Activated naive CD8-positive, alpha-beta T cell treated with anti-CD3 and anti-CD28 coated beads, Interleukin-2, amount 10 ng/mL, durations not matched to agents 7 days and 5 days (primary cell): ENCODE measurements at regions not wholly inside any gene's neighbourhood (a gene's known extent, or its start where the extent isn't known, plus 50 kb on each side); places are given as distances from the start of the nearest gene placed in this dataset.

ENCODE experiments used
- ATAC-seq: fragments of 150-1000 bp; cut with Tn5 transposase; one replicate; pipeline ENCODE4 v1.10.0; 2021; ENCODE audit warnings: low read depth, moderate library complexity
- POLR2A ChIA-PET: fragments of 350-600 bp; sonication (Branson Sonifier 250); formaldehyde crosslinking; loops from one replicate; lab custom pipeline; 2021; ENCODE audit warnings: antibody characterized with exemption; lab: Charles Lee
- DNase-seq: peaks from one replicate; pipeline ENCODE4 v3.0.0; 2021
- H3K27ac Mint-ChIP-seq: one replicate; pipeline ENCODE4 v1.8.0; 2022; ENCODE audit warnings: mild to moderate bottlenecking, mixed read lengths
- H3K27me3 Mint-ChIP-seq: one replicate; pipeline ENCODE4 v1.8.0; 2022; ENCODE audit warnings: mild to moderate bottlenecking, moderate library complexity, mixed read lengths
- H3K36me3 Mint-ChIP-seq: one replicate; pipeline ENCODE4 v1.8.0; 2021; ENCODE audit warnings: mild to moderate bottlenecking, mixed read lengths
- H3K4me1 Mint-ChIP-seq: one replicate; pipeline ENCODE4 v1.8.0; 2021; ENCODE audit warnings: mixed read lengths
- H3K4me3 Mint-ChIP-seq: one replicate; pipeline ENCODE4 v1.8.0; 2022; ENCODE audit warnings: mild to moderate bottlenecking, moderate library complexity, mixed read lengths
- H3K9me3 Mint-ChIP-seq: one replicate; pipeline ENCODE4 v1.8.0; 2021; ENCODE audit warnings: mixed read lengths

DNA sequence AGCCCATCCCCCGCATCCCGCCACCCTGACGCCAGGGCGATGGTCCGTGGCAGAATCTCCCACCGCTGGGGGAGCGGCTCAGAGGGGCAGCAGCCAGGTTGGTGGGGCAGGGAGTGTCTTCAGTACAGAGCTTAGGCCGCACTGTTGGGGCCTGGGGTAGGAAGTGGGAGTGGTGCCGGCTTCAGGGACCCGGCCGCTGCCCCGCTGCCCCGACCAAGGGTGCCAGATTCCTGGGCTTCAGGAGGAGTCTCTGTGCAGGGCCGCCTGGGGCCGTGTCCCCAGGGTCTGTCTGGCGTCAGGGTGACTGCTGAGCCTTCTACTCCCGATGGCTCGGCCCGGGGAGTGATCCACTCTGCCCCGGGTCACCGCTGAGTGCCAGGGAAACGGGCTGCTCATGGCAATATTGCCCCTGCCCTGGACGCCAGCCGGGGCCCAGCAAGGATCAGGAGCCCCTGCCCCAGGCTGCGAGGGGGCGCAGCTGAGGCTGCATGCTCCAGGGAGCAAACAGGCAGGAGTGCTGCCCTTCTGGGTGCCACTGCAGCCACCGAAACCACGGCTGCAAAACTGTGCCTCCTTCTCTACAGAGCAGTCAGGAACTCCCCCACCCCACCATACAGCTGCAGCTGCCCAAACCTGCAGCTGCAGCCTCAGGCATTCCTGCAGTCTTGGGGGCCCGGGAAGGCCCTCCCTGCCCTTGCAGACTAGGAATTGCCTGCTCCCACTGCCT lies 1206.1 kb downstream of the ARAP2 start:
- no peaks in the 10 kb centered on the region for H3K36me3 Mint-ChIP-seq
- no peak for DNase-seq
- POLR2A ChIA-PET, result no interaction called here

DNA sequence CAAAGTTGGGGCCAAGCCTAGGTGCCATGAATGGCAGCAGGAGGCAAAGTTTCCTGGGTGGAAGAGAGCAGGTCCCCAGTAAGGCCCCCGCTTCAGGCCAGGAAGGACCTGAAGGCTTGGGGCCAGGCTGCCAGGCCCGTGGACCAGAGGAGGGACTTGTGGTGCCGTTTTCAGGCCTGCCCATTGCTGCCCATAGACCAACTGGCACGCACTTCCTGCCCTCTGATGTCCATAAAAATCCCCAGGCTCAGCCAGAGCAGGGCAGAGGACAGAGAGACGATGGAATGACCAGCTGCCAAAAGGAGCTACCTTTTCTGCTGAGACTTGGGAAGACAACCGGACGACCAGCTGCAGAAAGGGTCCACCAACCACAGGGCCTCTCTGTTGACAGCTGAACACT lies 1205.5 kb downstream of the ARAP2 start:
- POLR2A ChIA-PET, result no interaction called here

More for the DNA sequence above, 1206.1 kb downstream of the ARAP2 start:
- H3K4me3 Mint-ChIP-seq, result no peak overlapping the region
- H3K9me3 Mint-ChIP-seq, result no peaks in the 10 kb centered on the region
- no peak overlapping the region for H3K27ac Mint-ChIP-seq
- no peaks in the 10 kb centered on the region for H3K27me3 Mint-ChIP-seq
- H3K4me1 Mint-ChIP-seq, result no peaks in the 10 kb centered on the region
- no peak for ATAC-seq

DNA sequence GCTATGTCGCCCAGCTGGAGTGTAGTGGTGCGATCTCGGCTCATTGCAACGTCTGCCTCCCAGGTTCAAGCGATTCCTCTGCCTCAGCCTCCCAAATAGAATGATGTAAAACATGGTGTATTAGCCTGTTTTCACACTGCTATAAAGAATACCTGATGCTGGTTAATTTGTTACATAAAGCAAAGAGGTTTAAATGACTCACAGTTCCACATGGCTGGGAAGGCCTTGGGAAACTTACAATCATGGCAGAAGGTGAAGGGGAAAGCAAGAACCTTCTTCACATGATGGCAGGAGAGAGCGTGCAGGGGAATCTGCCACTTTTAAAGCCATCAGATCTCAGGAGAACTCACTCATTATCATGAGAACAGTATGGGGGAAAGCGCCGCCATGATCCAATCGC lies 1191.8 kb downstream of the ARAP2 start:
- ATAC-seq (no peak), DNase-seq (no peak)
- POLR2A ChIA-PET, result no interaction called here
- Mint-ChIP-seq H3K4me1 (no peaks in the 10 kb centered on the region), H3K27me3 (no peaks in the 10 kb centered on the region), H3K27ac (no peak overlapping the region), H3K4me3 (no peak overlapping the region), H3K36me3 (no peaks in the 10 kb centered on the region), H3K9me3 (no peaks in the 10 kb centered on the region)

More for the DNA sequence above, 1205.5 kb downstream of the ARAP2 start:
- Mint-ChIP-seq H3K36me3 (no peaks in the 10 kb centered on the region), H3K27ac (no peak overlapping the region), H3K27me3 (no peaks in the 10 kb centered on the region), H3K4me1 (no peaks in the 10 kb centered on the region), H3K9me3 (no peaks in the 10 kb centered on the region), H3K4me3 (no peak overlapping the region)
- no peak for ATAC-seq
- no peak for DNase-seq

DNA sequence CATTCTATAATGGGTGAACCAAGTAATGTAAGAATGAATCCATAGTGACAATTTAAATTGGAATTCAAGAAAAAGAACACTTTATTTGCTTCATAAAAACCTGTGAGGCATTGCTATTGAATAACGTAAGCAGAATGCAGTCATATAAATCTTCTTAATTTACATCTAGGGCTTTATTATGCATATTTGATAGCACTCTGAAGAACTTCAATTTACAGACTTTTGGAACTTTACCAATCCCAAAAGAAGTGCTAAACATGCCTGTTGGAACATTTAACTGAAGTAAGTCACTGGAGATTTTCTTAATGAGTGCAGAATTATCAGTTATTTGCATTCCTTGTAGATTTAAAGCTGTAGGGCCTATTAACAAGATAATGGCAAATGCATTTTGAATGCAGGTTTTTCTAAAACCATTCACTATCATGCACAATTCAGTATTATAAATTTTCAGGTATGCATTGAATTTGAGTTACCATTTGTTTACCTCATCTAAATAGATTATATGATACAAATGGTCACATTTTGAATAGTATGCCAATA lies 1181.2 kb downstream of the ARAP2 start:
- DNase-seq, result no peak
- POLR2A ChIA-PET, result no interaction called here
- H3K4me3 Mint-ChIP-seq, result no peak overlapping the region
- no peak for ATAC-seq
- no peaks in the 10 kb centered on the region for H3K4me1 Mint-ChIP-seq
- no peaks in the 10 kb centered on the region for H3K36me3 Mint-ChIP-seq
- H3K9me3 Mint-ChIP-seq, result no peaks in the 10 kb centered on the region
- H3K27ac Mint-ChIP-seq, result no peak overlapping the region
- H3K27me3 Mint-ChIP-seq, result no peaks in the 10 kb centered on the region

DNA sequence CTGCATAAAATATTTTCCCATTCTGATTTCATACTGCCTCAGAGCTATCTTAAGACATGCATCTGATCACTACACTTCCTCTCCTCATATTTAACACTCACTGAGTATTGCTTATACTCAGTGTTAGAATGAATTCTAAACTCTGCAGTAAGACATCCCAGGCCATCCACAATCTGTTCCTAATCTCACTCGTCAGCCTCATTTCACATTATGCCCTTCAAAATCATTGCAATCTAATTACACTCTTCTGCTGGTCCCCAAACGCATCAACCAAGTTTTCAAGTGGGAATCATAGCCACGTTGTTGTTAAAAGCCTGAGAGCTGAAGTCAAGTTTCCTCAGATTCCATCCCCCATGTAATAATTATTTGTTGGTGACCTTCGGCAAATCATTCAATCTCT lies 1177.9 kb downstream of the ARAP2 start:
- DNase-seq (no peak), ATAC-seq (no peak)
- Mint-ChIP-seq H3K9me3 (no peaks in the 10 kb centered on the region), H3K27me3 (no peaks in the 10 kb centered on the region), H3K27ac (no peak overlapping the region), H3K4me1 (no peaks in the 10 kb centered on the region), H3K4me3 (no peak overlapping the region), H3K36me3 (no peaks in the 10 kb centered on the region)
- POLR2A ChIA-PET, result no interaction called here

DNA sequence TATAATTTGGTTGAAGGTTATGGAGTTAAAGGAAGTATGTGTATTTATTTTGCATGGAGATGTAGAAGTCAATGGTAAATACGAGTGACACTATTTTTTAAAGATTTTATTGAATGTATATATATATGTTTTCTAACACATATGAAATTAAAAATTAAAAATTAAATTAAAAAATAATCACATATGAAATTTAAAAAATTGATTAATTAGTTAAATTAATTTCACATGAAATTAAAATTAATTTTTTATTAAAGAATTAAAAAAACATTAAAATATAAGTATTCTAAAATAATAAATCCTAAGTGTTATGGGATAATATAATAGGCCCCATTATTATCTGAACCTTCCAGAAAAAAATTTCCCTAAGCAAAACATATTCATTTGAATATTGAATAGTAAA lies 1163.5 kb downstream of the ARAP2 start:
- no peak overlapping the region for H3K4me3 Mint-ChIP-seq
- no peaks in the 10 kb centered on the region for H3K4me1 Mint-ChIP-seq
- H3K36me3 Mint-ChIP-seq, result no peaks in the 10 kb centered on the region
- H3K27me3 Mint-ChIP-seq, result no peaks in the 10 kb centered on the region
- DNase-seq (no peak), ATAC-seq (no peak)
- no peak overlapping the region for H3K27ac Mint-ChIP-seq
- POLR2A ChIA-PET, result no interaction called here
- peaks cover 2% of the 10 kb centered on the region for H3K9me3 Mint-ChIP-seq

DNA sequence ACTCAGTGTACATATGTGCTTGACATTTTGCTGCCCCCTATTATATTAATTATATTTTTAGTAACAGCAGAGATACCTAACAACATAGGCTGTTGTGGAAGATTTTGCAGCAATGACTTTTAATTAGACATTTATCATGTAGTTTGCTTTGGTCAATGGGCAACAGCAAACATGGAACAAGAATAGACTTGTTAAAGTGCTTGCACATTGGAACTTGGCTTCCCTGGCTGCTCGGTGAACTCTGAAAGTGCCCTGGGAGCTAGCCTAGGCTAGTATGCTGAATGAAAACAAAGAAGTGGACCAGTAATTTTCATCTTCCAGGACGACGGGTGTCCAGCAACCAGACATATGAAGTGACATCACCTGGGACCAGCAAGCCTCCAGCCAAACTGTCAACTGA lies 1157.1 kb downstream of the ARAP2 start:
- H3K36me3 Mint-ChIP-seq, result no peaks in the 10 kb centered on the region
- H3K27ac Mint-ChIP-seq, result no peak overlapping the region
- ATAC-seq (no peak), DNase-seq (no peak)
- POLR2A ChIA-PET, result no interaction called here
- no peak overlapping the region for H3K4me3 Mint-ChIP-seq
- peaks cover 2% of the 10 kb centered on the region for H3K9me3 Mint-ChIP-seq
- no peaks in the 10 kb centered on the region for H3K4me1 Mint-ChIP-seq
- H3K27me3 Mint-ChIP-seq, result no peaks in the 10 kb centered on the region

DNA sequence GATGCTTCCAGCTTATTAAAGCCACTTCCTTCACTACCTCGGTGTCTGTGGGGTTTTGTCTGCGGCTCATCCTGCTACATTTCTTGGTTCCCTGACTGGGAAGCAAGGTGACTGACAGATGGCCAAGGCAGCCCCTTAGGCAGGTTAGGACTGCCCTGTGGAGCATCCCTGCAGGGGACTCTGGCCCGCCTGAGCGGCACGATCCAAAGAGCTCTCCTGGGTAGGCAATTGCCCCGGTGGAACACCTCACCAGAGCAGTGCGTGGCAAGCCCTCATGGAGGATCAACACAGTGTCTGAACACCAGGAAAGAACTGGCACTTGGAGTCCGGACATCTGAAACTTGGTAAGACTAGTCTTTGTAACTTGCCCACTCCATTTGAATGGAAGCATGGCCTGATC lies 1143.4 kb downstream of the ARAP2 start:
- no peak overlapping the region for H3K27ac Mint-ChIP-seq

DNA sequence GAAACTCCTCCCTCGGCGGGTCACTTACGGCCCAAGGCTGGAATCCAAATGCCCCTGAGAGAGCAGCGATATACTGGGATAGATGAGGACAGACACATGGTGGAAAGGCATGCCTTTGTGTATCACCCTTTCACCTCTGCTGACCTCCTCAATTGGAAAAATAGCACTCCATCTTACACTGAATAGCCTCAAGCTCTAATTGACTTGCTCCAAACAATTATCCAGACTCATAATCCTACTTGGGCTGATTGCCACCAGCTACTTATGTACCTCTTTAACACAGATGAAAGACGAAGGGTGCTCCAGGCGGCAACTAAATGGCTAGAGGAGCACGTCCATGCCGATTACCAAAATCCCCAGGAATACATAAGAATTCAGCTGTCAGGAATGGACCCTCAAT lies 1142.2 kb downstream of the ARAP2 start:
- H3K4me3 Mint-ChIP-seq, result no peak overlapping the region
- no peaks in the 10 kb centered on the region for H3K4me1 Mint-ChIP-seq
- H3K9me3 Mint-ChIP-seq, result peaks cover 4% of the 10 kb centered on the region
- POLR2A ChIA-PET, result no interaction called here
- H3K27me3 Mint-ChIP-seq, result no peaks in the 10 kb centered on the region
- H3K36me3 Mint-ChIP-seq, result no peaks in the 10 kb centered on the region
- DNase-seq (no peak), ATAC-seq (no peak)
- H3K27ac Mint-ChIP-seq, result no peak overlapping the region

More for the DNA sequence above, 1143.4 kb downstream of the ARAP2 start:
- DNase-seq, result no peak
- POLR2A ChIA-PET, result no interaction called here
- H3K27me3 Mint-ChIP-seq, result no peaks in the 10 kb centered on the region
- H3K4me1 Mint-ChIP-seq, result no peaks in the 10 kb centered on the region
- no peak overlapping the region for H3K4me3 Mint-ChIP-seq
- no peaks in the 10 kb centered on the region for H3K36me3 Mint-ChIP-seq
- ATAC-seq, result no peak
- peaks cover 4% of the 10 kb centered on the region for H3K9me3 Mint-ChIP-seq

DNA sequence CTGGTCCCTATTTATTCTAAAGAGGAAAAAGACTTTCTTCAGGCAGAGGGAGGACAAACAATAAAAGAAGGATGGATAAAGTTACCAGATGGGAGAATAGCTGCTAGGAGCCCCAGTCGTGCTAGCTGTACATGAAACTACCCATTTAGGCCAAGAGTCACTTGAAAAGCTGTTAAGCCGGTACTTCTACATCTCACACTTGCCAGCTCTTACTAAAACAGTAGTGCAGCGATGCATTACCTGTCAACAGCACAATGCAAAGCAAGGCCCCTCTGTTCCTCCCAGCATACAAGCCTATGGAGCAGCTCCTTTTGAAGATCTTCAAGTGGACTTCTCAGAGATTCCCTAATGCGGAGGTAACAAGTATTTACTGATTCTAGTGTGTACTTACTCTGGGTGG lies 1138.8 kb downstream of the ARAP2 start:
- H3K36me3 Mint-ChIP-seq, result no peaks in the 10 kb centered on the region
- H3K4me3 Mint-ChIP-seq, result no peak overlapping the region
- ATAC-seq, result no peak
- H3K27ac Mint-ChIP-seq, result no peak overlapping the region
- H3K4me1 Mint-ChIP-seq, result no peaks in the 10 kb centered on the region
- POLR2A ChIA-PET, result no interaction called here
- DNase-seq, result no peak
- no peaks in the 10 kb centered on the region for H3K27me3 Mint-ChIP-seq
- peaks cover 4% of the 10 kb centered on the region for H3K9me3 Mint-ChIP-seq

DNA sequence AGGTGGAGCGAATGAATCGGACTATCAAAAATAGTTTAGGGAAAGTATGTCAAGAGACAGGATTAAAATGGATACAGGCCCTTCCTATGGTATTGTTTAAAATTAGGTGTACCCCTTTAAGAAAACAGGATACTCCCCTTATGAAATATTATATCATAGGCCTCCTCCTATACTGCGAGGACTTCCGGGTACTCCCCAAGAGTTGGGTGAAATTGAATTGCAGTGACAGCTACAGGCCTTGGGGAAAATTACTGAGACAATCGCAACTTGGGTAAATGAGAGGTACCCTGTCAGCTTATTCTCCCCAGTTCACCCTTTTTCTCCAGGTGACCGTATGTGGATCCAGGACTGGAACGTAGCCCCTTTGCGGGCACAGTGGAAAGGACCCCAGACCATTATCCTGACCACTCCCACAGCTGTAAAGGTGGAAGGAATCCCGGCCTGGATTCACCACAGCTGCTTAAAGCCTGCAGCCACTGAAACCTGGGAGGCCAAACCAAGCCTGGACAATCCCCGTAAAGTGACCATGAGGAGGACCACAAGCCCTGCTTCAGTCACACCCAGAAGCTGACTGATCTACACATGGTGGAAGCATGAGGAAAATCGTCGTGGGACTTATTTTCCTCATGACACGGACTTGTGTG lies 1138.1 kb downstream of the ARAP2 start:
- Mint-ChIP-seq H3K4me1 (no peaks in the 10 kb centered on the region), H3K4me3 (no peak overlapping the region), H3K27ac (no peak overlapping the region), H3K27me3 (no peaks in the 10 kb centered on the region), H3K36me3 (no peaks in the 10 kb centered on the region), H3K9me3 (peaks cover 4% of the 10 kb centered on the region)
- POLR2A ChIA-PET, result no interaction called here
- no peak for DNase-seq
- no peak for ATAC-seq

DNA sequence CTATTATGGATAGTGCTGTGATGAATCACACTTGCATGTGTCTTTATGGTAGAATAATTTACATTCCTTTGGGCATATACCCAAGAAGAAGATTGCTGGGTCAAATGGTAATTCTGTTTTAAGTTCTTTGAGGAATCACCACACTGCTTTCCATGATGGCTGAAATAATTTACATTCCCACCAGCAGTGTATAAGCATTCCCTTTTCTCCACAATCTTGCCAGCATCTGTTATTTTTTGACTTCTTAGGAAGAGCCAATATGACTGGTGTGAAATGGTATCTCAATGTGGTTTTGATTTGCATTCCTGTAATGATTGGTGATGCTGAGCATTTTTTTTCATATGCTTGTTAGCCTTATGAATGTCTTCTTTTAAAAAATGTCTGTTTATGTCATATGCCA lies 1120.2 kb downstream of the ARAP2 start:
- H3K27ac Mint-ChIP-seq, result no peak overlapping the region
- H3K27me3 Mint-ChIP-seq, result no peaks in the 10 kb centered on the region
- H3K36me3 Mint-ChIP-seq, result no peaks in the 10 kb centered on the region

DNA sequence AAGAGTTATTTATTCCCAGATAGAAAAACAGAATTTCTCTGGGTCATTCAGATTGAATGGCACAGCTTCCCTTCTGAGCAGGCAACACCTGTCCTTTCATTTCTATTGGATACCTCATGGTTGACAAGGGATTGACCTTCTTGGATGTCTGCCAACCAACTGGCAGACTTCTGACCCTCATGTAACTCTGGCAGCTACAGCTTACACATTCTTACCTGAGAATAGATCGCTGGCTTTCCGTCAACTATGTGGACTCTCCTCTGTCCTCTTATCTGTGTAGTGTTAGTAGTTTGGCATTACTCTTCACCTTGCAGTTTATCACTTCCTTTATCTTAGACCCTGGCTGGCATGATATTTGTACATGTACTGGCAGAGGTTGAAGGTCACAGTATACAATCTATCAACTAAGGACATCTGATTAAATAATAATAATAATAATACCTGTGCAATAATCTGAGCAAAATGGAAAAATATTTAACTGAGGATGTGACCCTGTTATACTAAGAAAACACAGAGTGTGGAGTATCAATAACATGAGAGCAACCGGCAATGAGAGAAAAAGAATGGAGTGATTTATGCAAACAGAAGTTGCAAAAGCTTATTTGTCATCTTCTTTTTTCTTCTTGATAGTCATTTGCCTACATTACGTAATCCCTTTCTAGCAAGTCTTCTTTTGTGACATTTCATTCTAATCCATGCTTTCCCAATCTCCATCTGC lies 1118.2 kb downstream of the ARAP2 start:
- Mint-ChIP-seq H3K36me3 (no peaks in the 10 kb centered on the region), H3K4me1 (no peaks in the 10 kb centered on the region), H3K27ac (no peak overlapping the region), H3K9me3 (no peaks in the 10 kb centered on the region), H3K27me3 (no peaks in the 10 kb centered on the region), H3K4me3 (no peak overlapping the region)
- DNase-seq (no peak), ATAC-seq (no peak)
- POLR2A ChIA-PET, result no interaction called here

More for the DNA sequence above, 1120.2 kb downstream of the ARAP2 start:
- Mint-ChIP-seq H3K4me3 (no peak overlapping the region), H3K9me3 (no peaks in the 10 kb centered on the region), H3K4me1 (no peaks in the 10 kb centered on the region)
- DNase-seq, result no peak
- POLR2A ChIA-PET, result no interaction called here
- ATAC-seq, result no peak

DNA sequence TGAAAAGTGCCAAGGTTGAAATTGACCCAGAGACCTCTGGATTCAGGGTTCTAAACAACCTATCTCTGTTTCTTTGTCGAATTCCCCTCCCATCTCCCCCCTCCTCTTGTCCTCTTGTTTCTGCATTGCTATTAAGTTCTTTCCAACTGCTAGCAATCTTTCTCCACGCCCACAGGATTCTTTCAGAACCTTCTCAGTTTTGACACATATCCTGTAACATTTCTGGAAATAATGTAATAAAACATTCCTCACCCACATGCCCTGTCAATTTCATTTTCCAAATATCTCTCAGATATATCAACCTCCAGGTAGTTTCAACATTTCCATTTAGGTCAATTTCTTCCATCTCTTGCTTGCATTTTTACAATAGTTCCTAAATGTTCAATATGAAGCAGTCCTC lies 1105.9 kb downstream of the ARAP2 start:
- Mint-ChIP-seq H3K27me3 (no peaks in the 10 kb centered on the region), H3K36me3 (no peaks in the 10 kb centered on the region), H3K27ac (no peak overlapping the region), H3K4me3 (no peak overlapping the region), H3K9me3 (peaks cover 2% of the 10 kb centered on the region), H3K4me1 (no peaks in the 10 kb centered on the region)
- POLR2A ChIA-PET, result no interaction called here
- DNase-seq, result no peak
- ATAC-seq, result no peak
